GM03348 (cell line): ENCODE measurements at regions not wholly inside any gene's neighbourhood (a gene's known extent, or its start where the extent isn't known, plus 50 kb on each side); places are given as distances from the start of the nearest gene placed in this dataset.

Source experiments
- DNase-seq: peaks from one replicate; pipeline ENCODE4 v3.0.0; 2012; ENCODE audit warnings: low spot score

DNA sequence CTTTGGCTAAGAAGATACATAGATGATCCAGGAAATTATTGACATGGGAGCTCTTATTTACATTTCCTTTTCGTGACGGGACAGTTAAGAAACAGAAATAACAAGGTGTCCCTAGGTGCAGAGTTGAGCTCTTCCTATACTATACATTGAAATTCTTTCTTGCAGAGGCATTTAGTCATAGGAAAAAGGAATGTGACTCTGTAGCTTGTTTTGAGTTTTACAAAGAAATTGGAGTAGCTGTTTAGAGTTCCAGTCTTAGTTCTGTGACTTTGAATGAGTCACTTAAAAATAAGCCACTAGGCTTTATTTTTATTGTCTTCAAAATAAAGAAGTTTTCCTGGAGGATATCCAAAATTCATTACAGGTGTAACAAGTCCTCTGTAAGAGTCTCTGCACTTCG lies 723.5 kb upstream of the SGO1 start:
- DNase-seq = no peak

- DNase-seq = no peak
Measured at GRCh38 chr3:20905210-20905805, 719.3 kb upstream of the SGO1 start.

- DNase-seq = no peak
Measured at GRCh38 chr3:20904671-20905070, 718.7 kb upstream of the SGO1 start.

GRCh38 chr3:20898962-20899361 lies 713.0 kb upstream of the SGO1 start:
- DNase-seq = no peak

- no peak for DNase-seq
Measured at GRCh38 chr3:20890111-20890519, 704.1 kb upstream of the SGO1 start.

- no peak for DNase-seq
Measured at GRCh38 chr3:20878691-20879090, 692.7 kb upstream of the SGO1 start.

DNA sequence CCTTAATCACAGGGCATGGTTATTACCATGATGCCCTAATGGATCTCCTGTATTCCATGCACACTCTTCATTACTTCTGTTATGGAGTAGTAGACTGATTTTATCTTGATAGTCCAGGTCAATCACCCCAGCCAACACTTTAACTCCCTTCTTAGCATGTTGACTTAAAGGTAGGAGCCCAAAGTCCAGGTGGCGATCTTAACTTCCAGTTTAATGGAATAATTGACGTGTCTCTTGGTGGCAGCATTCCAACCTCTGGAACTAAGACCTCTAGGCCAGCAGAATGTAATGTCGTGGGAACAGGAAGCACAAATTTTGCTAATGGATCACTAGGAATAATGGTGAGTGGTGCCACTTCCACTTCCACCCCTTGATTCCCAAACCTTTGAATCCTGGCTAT lies 687.2 kb upstream of the SGO1 start:
- no peak for DNase-seq

GRCh38 chr3:20870106-20870899 lies 684.3 kb upstream of the SGO1 start:
- no peak for DNase-seq

DNA sequence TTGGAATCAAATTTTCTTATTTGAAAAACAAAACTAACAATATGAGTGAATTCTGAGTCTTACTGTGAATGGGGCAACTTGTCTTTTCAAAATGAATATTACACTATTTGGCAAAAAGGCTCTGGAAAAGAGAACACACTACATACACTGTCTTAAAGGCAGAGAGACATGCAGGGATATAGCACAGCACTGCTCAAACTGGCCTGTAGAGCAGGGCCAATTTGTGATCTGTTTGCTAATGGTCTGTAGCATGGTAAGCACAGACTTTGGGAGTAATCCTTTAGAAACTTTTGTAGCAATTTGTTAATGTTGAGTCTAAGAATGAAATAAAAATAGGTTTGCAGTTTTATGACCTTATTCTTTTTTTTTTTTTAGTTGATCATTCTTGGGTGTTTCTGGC lies 679.8 kb upstream of the SGO1 start:
- no peak for DNase-seq

DNA sequence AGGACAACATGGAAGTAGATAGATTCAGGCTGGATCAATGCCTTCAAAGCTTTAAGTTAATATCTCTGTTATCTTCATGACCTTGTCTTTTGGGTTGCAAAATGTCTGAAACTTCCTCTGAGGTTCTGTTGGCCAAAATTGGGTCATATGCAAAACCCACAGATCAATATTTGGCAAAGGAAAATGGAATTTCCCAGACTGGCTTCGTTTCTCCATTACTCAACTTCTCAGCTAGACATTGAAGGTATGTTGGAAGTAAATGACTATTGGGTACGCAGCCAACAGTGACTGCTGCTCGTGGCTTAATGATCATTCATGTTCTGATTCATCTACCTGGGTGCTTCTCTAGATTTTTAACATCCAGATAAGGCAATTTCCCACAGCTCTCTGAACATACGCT lies 675.4 kb upstream of the SGO1 start:
- no peak for DNase-seq

DNA sequence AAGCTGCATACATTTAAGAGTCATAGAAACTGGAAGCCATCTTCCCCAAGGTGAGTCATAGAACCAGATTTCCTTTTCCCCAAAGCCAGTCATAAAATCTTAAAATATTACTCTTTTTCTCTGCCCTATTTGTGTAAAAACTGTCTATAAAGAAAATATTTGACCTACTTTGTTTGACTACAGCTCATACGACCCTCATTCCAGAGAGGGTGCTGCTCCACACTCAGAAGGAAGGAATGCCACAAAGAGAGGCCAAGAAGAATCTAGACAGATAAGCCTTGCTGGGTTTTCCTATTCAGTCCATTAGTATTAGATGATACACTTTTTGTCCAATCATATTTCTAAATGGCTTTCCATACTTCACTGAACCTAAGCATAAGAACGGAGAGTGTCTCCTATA lies 671.6 kb upstream of the SGO1 start:
- DNase-seq = peak; percentile 42

DNA sequence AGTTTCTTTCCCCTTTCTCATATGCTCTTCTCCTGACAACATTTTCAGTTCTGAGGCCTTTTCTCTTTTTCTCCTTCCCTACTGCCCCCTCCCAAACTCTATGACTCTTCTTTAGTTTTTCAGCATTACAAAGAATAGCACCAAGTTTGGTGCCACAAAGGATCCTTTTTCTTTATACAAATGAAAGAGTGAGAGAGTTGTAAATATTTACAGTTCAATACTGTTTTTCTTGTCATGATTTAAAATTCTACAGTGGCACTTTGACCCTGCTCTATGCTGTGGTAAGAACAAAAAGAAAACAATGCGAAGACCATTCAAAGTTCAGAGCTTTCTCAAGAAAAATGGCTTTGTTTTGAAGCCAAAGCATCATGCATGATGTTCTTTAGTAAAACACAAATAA lies 667.9 kb upstream of the SGO1 start:
- DNase-seq = no peak

GRCh38 chr3:20852712-20853111 lies 666.7 kb upstream of the SGO1 start:
- no peak for DNase-seq

DNA sequence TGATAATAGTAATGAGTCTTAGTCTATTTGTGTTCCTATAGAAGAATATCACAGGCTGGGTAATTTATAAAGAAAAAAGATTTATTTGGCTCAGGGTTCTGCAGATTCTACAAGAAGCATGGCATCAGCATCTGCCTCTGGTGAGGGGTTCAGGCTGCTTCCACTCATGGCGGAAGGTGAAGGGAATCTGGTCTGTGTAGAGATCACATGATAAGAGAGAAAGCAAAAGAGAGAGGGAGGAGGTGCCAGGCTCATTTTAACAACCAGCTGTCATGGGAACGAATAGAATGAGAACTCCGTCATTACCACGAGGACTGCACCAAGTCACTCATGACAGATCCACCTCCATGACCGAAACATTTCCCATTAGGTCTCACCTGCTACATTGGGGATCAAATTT lies 664.0 kb upstream of the SGO1 start:
- no peak for DNase-seq

GRCh38 chr3:20846832-20847231 lies 660.8 kb upstream of the SGO1 start:
- DNase-seq = no peak

GRCh38 chr3:20846066-20846465 lies 660.1 kb upstream of the SGO1 start:
- DNase-seq = no peak

- DNase-seq = no peak
Measured at GRCh38 chr3:20844851-20845250, 658.8 kb upstream of the SGO1 start.

DNA sequence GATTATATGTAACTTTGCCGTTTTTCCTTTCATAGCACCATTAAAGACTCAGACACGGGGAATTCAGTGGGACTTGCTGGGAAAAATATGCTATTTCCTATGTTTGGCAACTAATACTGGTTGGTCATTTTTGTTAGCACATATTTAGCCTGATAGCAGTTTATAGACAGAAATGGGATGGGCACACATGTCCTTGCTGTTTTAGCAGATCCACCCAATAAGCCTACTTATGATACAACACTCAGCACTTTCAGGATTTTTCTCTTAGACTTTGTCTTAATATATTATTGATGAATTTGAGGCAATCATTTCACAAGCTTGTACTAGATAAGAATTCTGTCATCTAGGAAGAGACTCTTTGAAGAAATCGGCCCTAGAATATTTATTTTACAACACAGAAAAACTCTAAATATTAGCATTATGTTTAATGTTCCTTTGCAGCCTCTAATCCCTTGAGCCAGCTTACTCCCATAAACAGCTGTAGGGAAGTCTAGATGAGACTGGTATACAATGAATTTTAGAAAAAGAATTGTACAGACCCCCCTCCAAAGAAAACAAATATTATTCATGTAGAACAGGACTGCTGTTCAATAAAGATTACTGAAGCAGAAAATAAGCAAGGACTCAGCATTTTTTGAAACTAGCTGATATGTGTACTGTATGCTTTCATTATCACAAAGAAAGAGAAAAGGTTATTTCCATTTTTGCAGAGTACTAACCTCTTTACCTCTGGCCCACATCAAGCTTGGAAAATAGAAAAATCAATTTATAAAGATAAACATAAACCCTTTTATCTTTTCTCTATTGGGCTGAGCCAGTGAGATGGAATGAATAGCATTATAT lies 656.8 kb upstream of the SGO1 start:
- DNase-seq = no peak

DNA sequence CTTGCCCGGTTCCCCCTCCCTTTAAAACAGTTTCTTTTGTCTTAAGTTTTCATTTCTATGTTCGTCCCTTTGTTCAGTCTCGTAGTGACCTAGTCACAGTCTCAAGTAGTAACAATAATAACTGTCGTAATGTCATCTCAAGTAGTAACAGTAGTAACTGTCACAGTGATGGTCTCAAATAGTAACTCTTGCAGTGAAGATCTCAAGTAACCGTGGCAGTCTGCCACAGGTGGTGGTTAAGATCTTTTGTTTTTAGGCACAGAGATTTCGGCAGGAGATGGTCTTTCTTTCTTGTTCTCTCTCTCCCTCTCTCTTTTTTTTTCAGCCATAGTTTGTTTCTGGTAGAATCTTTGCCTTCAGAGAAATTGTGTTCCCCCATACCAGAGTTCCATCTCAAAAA lies 656.0 kb upstream of the SGO1 start:
- DNase-seq = no peak

- no peak for DNase-seq
Measured at GRCh38 chr3:20837676-20838302, 651.8 kb upstream of the SGO1 start.

GRCh38 chr3:20836801-20837200 lies 650.8 kb upstream of the SGO1 start:
- DNase-seq = no peak

- DNase-seq = no peak
Measured at GRCh38 chr3:20832963-20833362, 647.0 kb upstream of the SGO1 start.

DNA sequence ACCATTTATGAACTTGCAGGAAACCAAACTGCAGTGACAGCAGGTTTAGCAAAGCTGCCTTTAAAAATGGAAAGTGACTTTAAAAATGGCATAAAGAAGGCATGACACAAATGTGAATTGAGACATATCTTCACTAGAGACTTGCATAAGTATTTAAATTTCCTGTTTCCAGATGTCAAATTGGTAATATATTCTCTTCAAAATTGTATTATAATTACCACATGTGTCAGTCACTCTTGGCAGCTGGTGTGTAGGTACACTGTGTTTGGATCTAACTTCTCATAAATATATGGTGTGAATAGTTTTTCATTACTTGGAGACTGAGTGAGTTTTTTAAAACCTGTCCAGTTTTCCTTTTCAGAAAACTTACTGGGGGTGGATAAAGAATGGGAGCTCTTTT lies 636.2 kb upstream of the SGO1 start:
- DNase-seq = no peak
